Liver (tissue), 8 donors: ENCODE measurements at regions not wholly inside any gene's neighbourhood (a gene's known extent, or its start where the extent isn't known, plus 50 kb on each side); places are given as distances from the start of the nearest gene placed in this dataset.

Experiments
- DNase-seq: peaks from one replicate; pipeline ENCODE4 v3.0.0-alpha.2; 2017; ENCODE audit warnings: low spot score
- H3K27ac ChIP-seq, 2 donors: one replicate each; pipeline ENCODE4 v1.7.0; 2013; ENCODE audit warnings: inconsistent platforms in 2 of 2, low read length in 2 of 2, control low read depth in 1 of 2, low read depth in 1 of 2, mild to moderate bottlenecking in 1 of 2
- H3K27me3 ChIP-seq, 4 donors: one replicate each; pipeline versions ENCODE4 v1.6.1 to v1.7.0; 2013; ENCODE audit warnings: low read length in 3 of 4, inconsistent platforms in 1 of 4, mild to moderate bottlenecking in 1 of 4, moderate library complexity in 1 of 4; ENCODE audit not compliant: control insufficient read depth in 4 of 4, insufficient read depth in 4 of 4
- H3K36me3 ChIP-seq, 4 donors: one replicate each; pipeline versions ENCODE4 v1.6.1 to v1.7.0; 2013; ENCODE audit warnings: low read length in 3 of 4, mild to moderate bottlenecking in 3 of 4, low read depth in 1 of 4, moderate library complexity in 1 of 4; ENCODE audit not compliant: control insufficient read depth in 4 of 4, insufficient read depth in 3 of 4
- H3K4me1 ChIP-seq, 4 donors: one replicate each; pipeline versions ENCODE4 v1.6.1 to v1.7.0; 2013; ENCODE audit warnings: low read length in 3 of 4, mild to moderate bottlenecking in 3 of 4, moderate library complexity in 1 of 4; ENCODE audit not compliant: control insufficient read depth in 4 of 4, insufficient read depth in 4 of 4
- H3K4me3 ChIP-seq, 3 donors: one replicate each; pipeline versions ENCODE4 v1.6.1 to v1.7.0; 2013; ENCODE audit warnings: low read length in 3 of 3, control low read depth in 1 of 3, low read depth in 1 of 3, mild to moderate bottlenecking in 1 of 3
- H3K9ac ChIP-seq, 2 donors: one replicate each; pipeline ENCODE4 v1.7.0; 2013; ENCODE audit warnings: low read length in 2 of 2, mild to moderate bottlenecking in 2 of 2, moderate library complexity in 2 of 2, control low read depth in 1 of 2, low read depth in 1 of 2
- H3K9me3 ChIP-seq, 4 donors: one replicate each; pipeline versions ENCODE4 v1.6.1 to v1.7.0; 2013; ENCODE audit warnings: low read length in 3 of 4; ENCODE audit not compliant: control insufficient read depth in 4 of 4
- ATF3 ChIP-seq: IDR thresholded peaks from 2 replicates; pipeline ENCODE4 v1.6.1; 2016; ENCODE audit warnings: antibody characterized with exemption
- CTCF ChIP-seq: fragments of 150-350 bp; IDR thresholded peaks from 2 replicates; pipeline ENCODE4 v1.5.1; 2017; ENCODE audit warnings: improper control_type of control experiment, low read depth, low read length; ENCODE audit not compliant: missing input control
- EGR1 ChIP-seq, 2 donors: IDR thresholded peaks; 2 replicates each; pipeline ENCODE4 v1.6.1; 2016 to 2018; ENCODE audit warnings: antibody characterized with exemption in 2 of 2, low read depth in 2 of 2
- FOXA1 ChIP-seq: IDR thresholded peaks from 2 replicates; pipeline ENCODE4 v1.6.1; 2016; ENCODE audit warnings: antibody characterized with exemption
- FOXA2 ChIP-seq: IDR thresholded peaks from 2 replicates; pipeline ENCODE4 v1.6.1; 2016; ENCODE audit warnings: antibody characterized with exemption
- GABPA ChIP-seq, 2 donors: IDR thresholded peaks in 1 of 2; conservative IDR thresholded peaks in 1 of 2; 2 replicates each; pipeline ENCODE4 v1.6.1; 2016; ENCODE audit warnings: antibody characterized with exemption in 2 of 2, mild to moderate bottlenecking in 1 of 2, moderate library complexity in 1 of 2
- HNF4A ChIP-seq, 2 donors: conservative IDR thresholded peaks; 2 replicates each; pipeline ENCODE4 v1.6.1; 2016; ENCODE audit warnings: antibody characterized with exemption in 2 of 2, mild to moderate bottlenecking in 2 of 2
- HNF4G ChIP-seq: IDR thresholded peaks from 2 replicates; pipeline ENCODE4 v1.6.1; 2016; ENCODE audit warnings: antibody characterized with exemption
- JUND ChIP-seq, 2 donors: IDR thresholded peaks; 2 replicates each; pipeline ENCODE4 v1.6.1; 2016; ENCODE audit warnings: antibody characterized with exemption in 2 of 2
- MAX ChIP-seq: IDR thresholded peaks from 2 replicates; pipeline ENCODE4 v1.6.1; 2016; ENCODE audit warnings: antibody characterized with exemption
- NR2F2 ChIP-seq: IDR thresholded peaks from 2 replicates; pipeline ENCODE4 v1.6.1; 2016; ENCODE audit warnings: antibody characterized with exemption
- RAD21 ChIP-seq, 2 donors: IDR thresholded peaks; 2 replicates each; pipeline ENCODE4 v1.6.1; 2016; ENCODE audit warnings: antibody characterized with exemption in 2 of 2, mild to moderate bottlenecking in 2 of 2
- REST ChIP-seq: IDR thresholded peaks from 2 replicates; pipeline ENCODE4 v1.6.1; 2016; ENCODE audit warnings: antibody characterized with exemption, mild to moderate bottlenecking
- RXRA ChIP-seq, 2 donors: IDR thresholded peaks; 2 replicates each; pipeline ENCODE4 v1.6.1; 2017 to 2018; ENCODE audit warnings: antibody characterized with exemption in 2 of 2, mild to moderate bottlenecking in 1 of 2
- SP1 ChIP-seq: IDR thresholded peaks from 2 replicates; pipeline ENCODE4 v1.6.1; 2018; ENCODE audit warnings: antibody characterized with exemption, mild to moderate bottlenecking
- TAF1 ChIP-seq: conservative IDR thresholded peaks from 2 replicates; pipeline ENCODE4 v1.6.1; 2016; ENCODE audit warnings: antibody characterized with exemption, mild to moderate bottlenecking
- YY1 ChIP-seq: IDR thresholded peaks from 2 replicates; pipeline ENCODE4 v1.6.1; 2016; ENCODE audit warnings: antibody characterized with exemption, mild to moderate bottlenecking
- ZBTB33 ChIP-seq: IDR thresholded peaks from 2 replicates; pipeline ENCODE4 v1.6.1; 2016; ENCODE audit warnings: antibody characterized with exemption
- WGBS: extraction: QIAGEN DNeasy Blood & Tissue Kit; methylation state at CpG from one replicate; pipeline ENCODE4 v1.1.7; 2013; 5-methylcytosine and 5-hydroxymethylcytosine counted together
- donor health status: healthy.
- donor health status: healthy.
- donor health status: healthy.
- donor health status: healthy.
- donor health status: healthy.

- no peak for TF ChIP-seq ZBTB33
- no peak for TF ChIP-seq MAX
These were observed 205.0 kb downstream of the ZIC1 start (continued) for GRCh38 chr3:147614210-147614609.

- Histone ChIP-seq H3K4me3 (no peak overlapping the region), H3K9me3 (no peaks in the 10 kb centered on the region), H3K4me1 (no peaks in the 10 kb centered on the region), H3K27ac (no peak overlapping the region), H3K27me3 (peaks cover 0 to 3% (median 0%) of the 10 kb centered on the region in 4 donors), H3K9ac (no peak overlapping the region), H3K36me3 (no peaks in the 10 kb centered on the region)
- TF ChIP-seq ATF3 (no peak), FOXA1 (no peak), REST (no peak), SP1 (no peak), HNF4G (no peak), NR2F2 (no peak), JUND (IDR thresholded peaks at IDR 0.05) (no peak), EGR1 (IDR thresholded peaks at IDR 0.05; ENCODE audit: low read depth in 2 of 2) (no peak), CTCF (no peak), RAD21 (IDR thresholded peaks at IDR 0.05) (no peak), RXRA (IDR thresholded peaks at IDR 0.05) (no peak), MAX (no peak), FOXA2 (no peak), HNF4A (conservative IDR thresholded peaks at IDR 0.05) (no peak), TAF1 (no peak), YY1 (no peak), ZBTB33 (no peak), GABPA (IDR thresholded peaks at IDR 0.05 in 1 of 2, conservative IDR thresholded peaks at IDR 0.05 in 1 of 2) (no peak)
- WGBS: 81% methylated on average over 4 of the region's 4 CpGs
- no peak for DNase-seq
These were observed 205.9 kb downstream of the ZIC1 start for GRCh38 chr3:147615035-147615434.
